NCI-H446 (cell line): ENCODE measurements at regions not wholly inside any gene's neighbourhood (a gene's known extent, or its start where the extent isn't known, plus 50 kb on each side); places are given as distances from the start of the nearest gene placed in this dataset.
"Not testable (repeated sequence)": the region's sequence is repeated elsewhere in the genome, so short reads cannot be mapped to it uniquely, and the experiment has no call there.

Source experiments
- DNase-seq, 2 experiments: peaks; one replicate each; lab custom pipeline; 2025; lab: John Stamatoyannopoulos, UW

DNA sequence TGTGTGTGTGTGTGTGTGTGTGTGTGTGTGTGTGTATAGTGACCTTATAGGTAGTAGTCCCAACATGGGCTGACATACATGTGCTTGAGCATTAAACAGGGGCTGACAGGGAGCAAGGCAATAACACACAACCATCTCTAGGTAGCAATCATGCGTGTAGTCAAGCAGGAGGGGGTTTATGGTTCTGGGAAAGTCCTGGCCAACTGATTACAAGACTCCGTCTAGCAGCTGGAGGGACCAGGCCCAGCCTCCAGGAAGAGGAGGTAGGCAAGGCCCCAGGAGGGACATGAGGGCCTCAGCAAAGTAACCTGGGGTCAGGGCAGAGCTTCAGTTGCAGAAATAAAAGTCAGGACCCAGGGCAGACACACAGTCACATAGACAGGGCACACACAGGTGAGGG lies 60.6 kb upstream of the E2F3 start:
- DNase-seq: peak in 1 of 2 experiments; percentile 15

DNA sequence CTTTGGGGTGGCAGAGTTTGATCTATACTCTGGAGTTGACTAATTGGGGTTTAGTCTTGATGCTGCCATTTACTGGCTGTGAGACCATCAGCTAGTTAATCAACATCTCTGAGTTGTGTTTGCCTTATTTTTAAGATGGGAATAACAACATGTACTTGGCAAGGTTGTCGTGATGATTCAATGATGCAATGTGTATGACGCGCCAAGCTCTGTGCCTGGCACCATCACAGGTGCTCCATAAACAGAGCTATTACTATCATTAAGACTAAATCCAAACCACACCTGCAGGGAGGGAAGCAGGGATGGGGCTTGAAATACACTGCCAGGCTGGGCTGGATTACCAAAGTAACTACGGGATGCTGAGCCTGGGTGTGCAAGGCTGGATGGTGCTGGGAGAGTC lies 60.1 kb upstream of the E2F3 start:
- DNase-seq: no peak

DNA sequence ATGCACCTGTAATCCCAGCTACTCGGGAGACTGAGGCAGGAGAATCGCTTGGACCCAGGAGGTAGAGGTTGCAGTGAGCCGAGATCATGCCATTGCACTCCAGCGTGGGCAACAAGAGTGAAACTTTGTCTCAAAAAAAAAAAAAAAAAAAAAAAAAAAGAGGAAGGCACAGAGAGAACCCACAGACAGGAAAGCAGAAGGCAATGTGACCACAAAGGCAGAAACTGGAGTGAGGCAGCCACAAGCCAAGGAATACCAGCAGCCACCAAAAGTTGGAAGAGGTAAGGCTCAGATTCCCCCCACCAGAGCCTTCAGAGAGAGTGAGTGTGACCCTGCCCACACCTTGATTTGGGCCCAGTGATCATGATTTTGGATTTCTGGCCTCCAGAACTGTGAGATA lies 54.7 kb upstream of the E2F3 start:
- DNase-seq: not testable (repeated sequence)

DNA sequence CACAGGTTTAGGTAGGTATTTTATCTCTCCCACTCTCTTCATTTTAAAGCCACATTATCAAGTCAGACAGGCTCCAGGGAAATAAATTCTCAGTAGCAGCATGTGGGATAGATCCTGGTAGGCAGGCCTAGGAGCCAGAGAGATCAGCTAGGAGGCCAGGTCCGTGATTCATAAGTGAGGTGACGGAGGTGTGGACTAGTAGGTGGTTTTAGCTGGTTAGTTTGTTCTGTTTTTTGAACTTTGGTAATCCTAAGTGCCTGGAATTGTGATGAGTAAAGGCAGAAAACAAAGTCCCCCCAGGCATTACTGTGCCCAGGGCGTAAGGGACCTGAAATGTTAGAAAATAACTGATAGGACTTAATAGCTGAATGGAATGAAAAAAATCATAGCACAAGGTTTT lies 53.6 kb upstream of the E2F3 start:
- DNase-seq: no peak

DNA sequence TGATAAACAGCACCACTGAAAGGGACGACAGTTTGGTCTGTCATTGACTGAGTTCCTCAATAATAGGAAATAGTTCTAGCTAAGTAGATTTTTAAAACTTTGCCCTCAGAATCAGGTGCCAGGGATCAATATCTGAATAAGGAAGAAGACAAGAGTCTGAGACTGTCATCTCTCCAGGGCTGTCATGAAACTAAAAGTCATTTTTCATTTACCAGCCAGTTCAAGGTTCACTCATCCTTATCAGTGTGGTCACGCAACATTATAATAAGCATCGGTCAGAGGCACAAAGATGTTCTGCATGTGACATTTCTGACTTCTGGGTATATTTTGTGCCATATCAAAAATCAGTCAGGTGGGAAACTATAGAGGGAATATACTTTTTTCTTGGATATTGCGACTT lies 52.5 kb upstream of the E2F3 start:
- no peak for DNase-seq

DNA sequence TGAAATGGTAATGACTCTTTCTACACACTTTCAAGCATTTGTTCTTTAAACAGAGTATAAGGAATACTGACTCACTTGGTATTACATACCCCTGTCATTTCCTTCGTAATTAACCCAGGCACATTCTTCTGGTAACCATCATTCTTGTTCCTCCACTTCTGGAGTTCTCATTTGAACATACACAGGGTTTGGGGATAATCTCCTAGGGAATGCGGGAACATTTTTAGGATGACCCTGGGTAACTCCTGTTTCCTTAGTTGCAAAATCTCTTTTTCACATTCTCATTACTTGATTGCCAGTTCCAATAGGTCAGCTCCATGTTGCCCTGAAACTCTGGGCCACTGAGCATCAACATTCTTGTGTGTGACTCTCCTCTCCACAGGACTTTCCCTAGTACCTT lies 51.5 kb upstream of the E2F3 start:
- no peak for DNase-seq

DNA sequence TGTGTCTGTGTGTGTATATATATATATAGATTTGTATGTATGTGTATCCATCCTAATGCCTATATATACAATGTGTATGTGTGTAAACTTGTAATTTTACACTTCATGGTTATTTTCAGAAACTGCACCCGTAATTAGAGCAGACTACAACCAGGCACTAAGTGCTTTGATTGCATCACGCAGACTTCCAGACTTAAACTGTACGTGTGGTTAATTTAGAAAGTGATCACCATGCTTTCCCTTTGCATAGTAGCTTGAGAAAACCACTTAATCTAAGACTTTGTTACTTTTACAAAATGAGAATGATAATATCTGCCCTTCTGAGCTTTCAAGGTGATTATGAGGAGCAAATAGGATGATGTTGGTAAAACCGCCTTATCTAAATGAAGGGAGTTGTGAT lies 50.1 kb upstream of the E2F3 start:
- no peak for DNase-seq
